Cardiac muscle cell (in vitro differentiated cells and primary cell): ENCODE measurements at regions not wholly inside any gene's neighbourhood (a gene's known extent, or its start where the extent isn't known, plus 50 kb on each side); places are given as distances from the start of the nearest gene placed in this dataset.
A peak's percentile ranks its signal among the peaks of the same experiment; 100 is the strongest.

Experiments
- DNase-seq, 2 donors: peaks; one replicate each; pipeline versions ENCODE4 v3.0.0 to v3.0.0-alpha.2; 2010 to 2017; ENCODE audit warnings: low read depth in 1 of 2, low spot score in 1 of 2
- H3K27ac ChIP-seq: fragments of 200-600 bp; sonication (generic); 2 replicates; pipeline ENCODE4 v1.5.1; 2016
- H3K27me3 ChIP-seq: fragments of 200-600 bp; sonication (generic); 2 replicates; pipeline ENCODE4 v1.6.0; 2016; ENCODE audit warnings: control low read depth
- H3K36me3 ChIP-seq: fragments of 200-600 bp; sonication (generic); 2 replicates; pipeline ENCODE4 v1.5.1; 2016; ENCODE audit warnings: control low read depth
- H3K4me1 ChIP-seq: fragments of 200-600 bp; sonication (generic); 2 replicates; pipeline ENCODE4 v1.8.1; 2017; ENCODE audit warnings: low read depth, mild to moderate bottlenecking, mixed run types
- H3K4me3 ChIP-seq: fragments of 200-600 bp; sonication (generic); 2 replicates; pipeline ENCODE4 v1.5.1; 2016; ENCODE audit warnings: mild to moderate bottlenecking
- H3K9me3 ChIP-seq: fragments of 200-600 bp; sonication (generic); 2 replicates; pipeline ENCODE4 v1.5.1; 2017; ENCODE audit warnings: low read depth, mild to moderate bottlenecking, control low read depth
- CTCF ChIP-seq: IDR thresholded peaks from 2 replicates; pipeline ENCODE4 v1.5.1; 2012; ENCODE audit warnings: low read depth, mild to moderate bottlenecking, low read length

- no peak for TF ChIP-seq CTCF
- peak in 1 of 2 donors; percentile 23 for DNase-seq
- H3K27ac ChIP-seq, result peak overlapping the region; percentile 60
- no peaks in the 10 kb centered on the region for H3K9me3 ChIP-seq
- H3K4me3 ChIP-seq, result no peak overlapping the region
- peaks cover 11% of the 10 kb centered on the region for H3K4me1 ChIP-seq
- no peaks in the 10 kb centered on the region for H3K27me3 ChIP-seq
- H3K36me3 ChIP-seq, result no peaks in the 10 kb centered on the region
These were observed 241.1 kb upstream of the B3GALT2 start for GRCh38 chr1:193427524-193427923.

- Histone ChIP-seq H3K4me1 (peaks cover 14% of the 10 kb centered on the region), H3K4me3 (no peak overlapping the region), H3K27me3 (no peaks in the 10 kb centered on the region), H3K9me3 (no peaks in the 10 kb centered on the region), H3K36me3 (no peaks in the 10 kb centered on the region), H3K27ac (no peak overlapping the region)
- TF ChIP-seq CTCF, result no peak
- no peak for DNase-seq
These were observed 239.6 kb upstream of the B3GALT2 start for GRCh38 chr1:193426061-193426460.

- TF ChIP-seq CTCF, result no peak
- no peaks in the 10 kb centered on the region for H3K27me3 ChIP-seq
- H3K4me3 ChIP-seq, result no peak overlapping the region
- no peaks in the 10 kb centered on the region for H3K36me3 ChIP-seq
- no peak overlapping the region for H3K27ac ChIP-seq
- no peak for DNase-seq
- H3K9me3 ChIP-seq, result no peaks in the 10 kb centered on the region
- peaks cover 12% of the 10 kb centered on the region for H3K4me1 ChIP-seq
These were observed 235.1 kb upstream of the B3GALT2 start for GRCh38 chr1:193421487-193421886.

- Histone ChIP-seq H3K4me1 (peaks cover 23% of the 10 kb centered on the region), H3K27me3 (no peaks in the 10 kb centered on the region), H3K36me3 (no peaks in the 10 kb centered on the region), H3K9me3 (no peaks in the 10 kb centered on the region), H3K4me3 (no peak overlapping the region), H3K27ac (no peak overlapping the region)
- DNase-seq, result no peak
- no peak for TF ChIP-seq CTCF
These were observed 232.9 kb upstream of the B3GALT2 start for GRCh38 chr1:193419295-193419694.

GRCh38 chr1:193418745-193419058 lies 232.3 kb upstream of the B3GALT2 start:
- Histone ChIP-seq H3K4me1 (peaks cover 23% of the 10 kb centered on the region), H3K36me3 (no peaks in the 10 kb centered on the region), H3K9me3 (no peaks in the 10 kb centered on the region), H3K27ac (no peak overlapping the region), H3K27me3 (no peaks in the 10 kb centered on the region), H3K4me3 (no peak overlapping the region)
- no peak for TF ChIP-seq CTCF
- DNase-seq, result no peak
